HG03103 (cell line): ENCODE measurements at regions not wholly inside any gene's neighbourhood (a gene's known extent, or its start where the extent isn't known, plus 50 kb on each side); places are given as distances from the start of the nearest gene placed in this dataset.

Source experiments
- ATAC-seq: cut with Tn5 transposase; IDR thresholded peaks from one replicate; pipeline ENCODE4 v1.9.1; 2021; ENCODE audit warnings: low read depth; ENCODE audit not compliant: unreplicated experiment

DNA sequence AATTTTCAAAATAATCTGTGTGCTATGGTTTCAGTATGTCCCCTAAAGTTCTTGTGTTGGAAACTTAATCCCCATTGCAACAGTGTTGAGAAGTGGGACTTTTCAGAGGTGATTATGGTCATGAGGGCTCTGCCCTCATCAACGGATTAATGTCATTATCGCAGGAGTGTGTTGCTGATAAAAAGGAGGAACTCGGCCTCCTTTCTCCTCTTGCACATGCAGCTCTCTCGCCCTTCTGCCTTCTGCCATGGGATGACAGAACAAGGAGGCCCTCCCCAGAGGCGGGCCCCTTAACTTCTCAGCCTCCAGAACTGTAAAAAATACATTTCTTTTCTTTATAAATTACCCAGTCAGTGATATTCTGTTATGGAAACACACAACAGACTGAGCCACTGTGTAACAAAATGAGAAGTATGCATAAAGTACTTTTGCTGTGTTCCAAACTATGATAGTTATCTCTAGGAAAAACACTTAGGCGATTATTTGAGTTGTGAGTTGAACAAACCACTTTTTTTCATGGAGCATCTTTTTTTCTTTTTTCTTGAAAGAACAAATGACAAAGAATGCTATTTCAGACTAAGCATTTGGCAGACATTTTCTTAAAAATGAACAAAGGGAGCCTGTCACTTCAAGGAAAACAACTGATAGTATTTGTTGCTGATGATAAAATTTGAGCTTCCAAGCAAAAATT is 134.8 kb upstream of the FUT8 start:
- no peak for ATAC-seq

DNA sequence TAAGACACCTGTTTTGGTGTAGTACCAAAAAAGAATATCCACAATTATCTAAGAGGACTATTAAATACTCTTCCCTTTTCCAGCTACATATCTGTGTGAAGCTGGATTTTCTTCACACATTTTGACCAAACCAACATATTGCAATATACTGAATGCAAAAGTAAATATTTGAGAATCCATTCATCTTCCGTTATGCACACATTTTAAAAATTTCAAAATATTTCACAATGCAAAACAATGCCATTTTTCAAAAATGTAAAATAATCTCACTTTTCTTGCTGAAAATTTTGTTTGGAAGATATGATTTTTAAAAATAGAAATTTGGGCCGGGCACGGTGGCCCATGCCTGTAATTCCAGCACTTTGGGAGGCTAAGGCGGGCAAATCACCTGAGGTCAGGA is 133.9 kb upstream of the FUT8 start:
- ATAC-seq, result no peak

GRCh38 chr14:65279510-65279909 is 133.0 kb upstream of the FUT8 start:
- ATAC-seq, result no peak

- ATAC-seq, result no peak
Measured at GRCh38 chr14:65279958-65280357, 132.6 kb upstream of the FUT8 start.

- no peak for ATAC-seq
Measured at GRCh38 chr14:65280653-65281052, 131.9 kb upstream of the FUT8 start.

GRCh38 chr14:65281991-65282895 is 130.3 kb upstream of the FUT8 start:
- no peak for ATAC-seq

DNA sequence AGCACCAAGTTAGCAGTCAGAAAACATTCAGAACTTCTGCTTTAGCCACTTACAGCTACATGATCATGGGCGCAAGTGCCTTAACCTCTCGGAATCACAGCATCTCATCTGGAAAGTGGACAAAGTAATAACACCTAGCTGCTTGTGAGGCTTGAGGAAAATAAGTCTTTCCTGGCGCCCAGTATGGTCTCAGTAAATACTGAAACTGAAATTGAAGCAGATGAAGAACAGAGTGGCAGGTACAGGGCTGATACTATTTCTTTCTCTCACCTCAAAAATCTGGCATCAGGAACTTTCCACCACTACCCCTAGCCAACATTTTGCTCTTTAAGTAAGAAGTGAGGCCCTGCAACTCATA is 129.7 kb upstream of the FUT8 start:
- no peak for ATAC-seq

- no peak for ATAC-seq
Measured at GRCh38 chr14:65286443-65286842, 126.1 kb upstream of the FUT8 start.

GRCh38 chr14:65287264-65288131 is 125.0 kb upstream of the FUT8 start:
- peak; percentile 45 for ATAC-seq

GRCh38 chr14:65290830-65291229 is 121.7 kb upstream of the FUT8 start:
- no peak for ATAC-seq

DNA sequence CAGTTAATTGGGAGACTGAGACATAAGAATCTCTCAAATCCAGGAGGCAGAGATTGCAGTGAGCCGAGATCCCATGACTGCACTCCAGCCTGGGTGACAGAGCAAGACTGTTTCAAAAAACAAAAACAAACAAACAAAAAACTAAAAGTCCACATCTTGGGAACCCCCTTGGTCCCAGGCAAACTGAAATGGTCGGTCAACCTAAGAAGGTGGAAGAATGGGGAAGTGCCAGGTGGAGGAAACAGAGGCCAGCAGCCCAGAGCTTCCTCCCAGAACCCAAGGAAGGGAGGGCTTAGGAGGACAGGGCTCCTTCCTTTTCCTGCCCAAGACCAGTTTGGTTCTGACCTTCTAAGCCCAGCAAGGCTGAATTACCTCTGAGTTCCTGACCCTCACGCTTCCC is 121.0 kb upstream of the FUT8 start:
- ATAC-seq, result no peak

DNA sequence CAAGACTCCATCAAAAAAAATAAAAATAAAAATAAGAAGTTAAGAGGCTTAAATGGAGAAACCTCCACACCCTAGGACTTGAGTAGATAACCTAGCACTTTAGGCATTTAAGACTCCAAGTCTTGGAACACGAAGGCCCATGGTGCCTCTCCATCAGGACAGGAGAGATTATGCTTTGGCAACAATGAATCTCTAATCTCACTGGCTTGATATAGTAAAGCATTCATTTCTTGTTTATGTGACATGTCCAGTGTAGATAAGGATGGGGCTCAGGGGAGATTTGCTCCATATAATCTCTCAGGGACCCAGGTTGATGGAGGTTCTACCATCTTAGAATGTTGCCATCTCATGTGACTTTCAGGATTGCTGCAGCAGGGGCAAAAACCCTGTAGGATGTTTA is 117.7 kb upstream of the FUT8 start:
- ATAC-seq, result no peak

GRCh38 chr14:65296402-65296801 is 116.1 kb upstream of the FUT8 start:
- ATAC-seq, result no peak

GRCh38 chr14:65296876-65297275 is 115.7 kb upstream of the FUT8 start:
- ATAC-seq, result no peak

DNA sequence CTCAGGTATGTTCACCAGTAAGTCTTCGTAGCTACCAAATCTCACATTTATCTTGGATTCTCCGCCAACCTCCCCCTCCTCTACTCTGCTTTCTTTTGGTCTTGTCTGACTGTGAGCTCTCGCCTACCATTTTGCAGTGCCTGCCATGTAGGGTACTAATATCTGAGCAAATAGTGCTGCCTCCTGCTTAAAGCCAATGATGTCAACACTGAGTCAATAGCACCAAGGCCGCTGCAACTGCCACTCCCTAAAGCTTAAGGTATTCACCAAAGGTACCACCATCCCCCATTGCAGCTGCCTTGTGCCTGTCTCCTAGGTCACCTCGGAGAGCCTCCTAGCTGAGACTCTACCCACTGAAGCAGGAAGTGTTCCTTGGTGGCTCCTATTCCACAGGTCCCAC is 114.8 kb upstream of the FUT8 start:
- no peak for ATAC-seq

DNA sequence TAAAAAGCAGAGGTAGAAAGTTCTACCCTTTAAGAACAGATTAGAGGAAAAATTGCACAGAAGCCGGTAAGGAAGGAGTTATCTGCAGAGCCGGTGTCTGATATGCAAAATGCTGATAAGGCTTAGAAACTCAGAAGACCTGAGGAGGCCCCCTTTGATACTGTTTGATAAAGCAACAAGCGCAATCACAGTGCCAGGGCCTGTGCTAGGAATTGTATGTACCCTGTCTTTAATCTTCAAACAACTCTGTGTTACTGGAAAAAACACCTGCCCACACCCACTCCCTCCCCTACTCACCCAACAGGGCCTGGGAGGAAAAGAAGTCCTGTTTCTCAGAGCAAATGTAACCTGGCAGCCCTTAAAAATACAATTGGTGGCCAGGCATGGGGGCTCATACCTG is 112.7 kb upstream of the FUT8 start:
- no peak for ATAC-seq

- peak; percentile 45 for ATAC-seq
Measured at GRCh38 chr14:65301862-65302539, 110.5 kb upstream of the FUT8 start.

DNA sequence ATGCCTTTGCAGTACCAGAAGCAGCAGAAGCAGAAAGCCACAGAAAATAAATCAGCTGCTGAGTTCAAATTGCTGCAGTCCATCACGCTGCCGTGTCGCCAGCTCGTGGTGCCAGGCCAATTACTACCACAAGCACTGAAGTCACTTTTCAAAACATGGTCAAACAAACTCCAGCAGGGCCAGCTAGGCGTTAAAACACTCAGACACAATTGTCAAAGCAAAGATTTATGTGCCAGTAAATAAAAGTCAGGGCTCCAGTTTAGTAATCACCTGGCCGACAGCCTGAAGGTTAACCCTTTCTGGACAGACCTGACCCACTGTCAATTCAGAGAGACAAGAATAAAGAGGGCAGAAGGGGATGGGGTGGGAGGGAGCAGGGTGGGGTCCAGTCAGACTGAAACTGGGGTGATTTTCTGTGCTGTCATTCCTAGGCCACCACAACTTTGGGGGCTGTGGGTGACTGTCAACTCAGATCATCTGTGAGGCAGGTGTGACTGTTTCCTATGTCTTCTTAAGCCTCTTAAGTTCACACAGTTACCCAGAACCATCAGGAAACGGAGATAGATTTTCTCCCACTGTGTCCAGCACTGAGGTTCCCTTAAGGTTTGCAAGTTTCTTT is 109.8 kb upstream of the FUT8 start:
- ATAC-seq, result peak; percentile 45

GRCh38 chr14:65303190-65303898 is 109.2 kb upstream of the FUT8 start:
- ATAC-seq, result no peak

DNA sequence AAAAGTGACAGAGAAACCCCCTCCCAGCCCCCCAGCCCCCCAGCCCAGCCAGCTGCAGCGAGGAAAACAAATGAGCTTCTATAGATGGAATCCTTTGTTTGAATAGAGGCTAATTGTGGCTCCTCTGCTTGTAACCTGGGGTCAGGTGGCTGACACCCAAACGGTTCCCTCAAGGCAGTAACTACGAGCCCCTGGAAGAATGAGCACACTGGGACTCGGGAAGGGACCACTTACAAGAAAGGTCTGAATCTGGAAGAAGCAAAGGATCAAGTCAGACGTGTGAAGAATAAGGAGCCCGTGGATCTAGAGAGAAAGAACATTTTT is 108.7 kb upstream of the FUT8 start:
- ATAC-seq, result no peak
